Small intestine (tissue), 7 donors: ENCODE measurements at regions not wholly inside any gene's neighbourhood (a gene's known extent, or its start where the extent isn't known, plus 50 kb on each side); places are given as distances from the start of the nearest gene placed in this dataset.

Experiments used
- DNase-seq, 2 donors: peaks; one replicate each; pipeline versions ENCODE4 v3.0.0 to v3.0.0-alpha.2; 2013
- FAIRE-seq: peaks from 2 replicates; lab custom pipeline; 2012; peaks lifted over from hg19 to GRCh38; lab: Jason Lieb, UNC
- H3K27ac ChIP-seq, 3 donors: one replicate each; pipeline ENCODE4 v1.5.1; 2013; ENCODE audit warnings: low read length in 2 of 3, mild to moderate bottlenecking in 2 of 3, control low read depth in 1 of 3, inconsistent platforms in 1 of 3, low read depth in 1 of 3, moderate library complexity in 1 of 3
- H3K27me3 ChIP-seq, 3 donors: one replicate each; pipeline ENCODE4 v1.6.1; 2013; ENCODE audit warnings: low read length in 3 of 3, inconsistent platforms in 1 of 3; ENCODE audit not compliant: control insufficient read depth in 3 of 3, insufficient read depth in 3 of 3
- H3K36me3 ChIP-seq, 3 donors: one replicate each; pipeline ENCODE4 v1.6.1; 2013; ENCODE audit warnings: low read length in 3 of 3, inconsistent platforms in 1 of 3, low read depth in 1 of 3, mild to moderate bottlenecking in 1 of 3, moderate library complexity in 1 of 3; ENCODE audit not compliant: control insufficient read depth in 3 of 3, insufficient read depth in 2 of 3
- H3K4me1 ChIP-seq, 3 donors: one replicate each; pipeline ENCODE4 v1.6.1; 2013; ENCODE audit warnings: low read length in 2 of 3, inconsistent platforms in 1 of 3, low read depth in 1 of 3, mild to moderate bottlenecking in 1 of 3, moderate library complexity in 1 of 3; ENCODE audit not compliant: control insufficient read depth in 3 of 3, insufficient read depth in 2 of 3
- H3K4me3 ChIP-seq, 3 donors: one replicate each; pipeline ENCODE4 v1.5.1; 2013; ENCODE audit warnings: low read length in 3 of 3, control low read depth in 1 of 3, inconsistent platforms in 1 of 3, low read depth in 1 of 3, mild to moderate bottlenecking in 1 of 3, moderate library complexity in 1 of 3
- H3K9me3 ChIP-seq, 2 donors: one replicate each; pipeline ENCODE4 v1.6.1; 2013; ENCODE audit warnings: low read depth in 1 of 2, low read length in 1 of 2; ENCODE audit not compliant: control insufficient read depth in 2 of 2, insufficient read depth in 1 of 2
- WGBS, 3 donors: extraction: QIAGEN DNeasy Blood & Tissue Kit; methylation state at CpG; one replicate each; pipeline ENCODE4 v1.1.7; 2013; 5-methylcytosine and 5-hydroxymethylcytosine counted together
- donor health status: healthy with polysubstance abuse.
- donor health status: control.
- donor health status: control.
- donor health status: Bipolar disorder and iron deficiency.
- donor health status: healthy.

DNA sequence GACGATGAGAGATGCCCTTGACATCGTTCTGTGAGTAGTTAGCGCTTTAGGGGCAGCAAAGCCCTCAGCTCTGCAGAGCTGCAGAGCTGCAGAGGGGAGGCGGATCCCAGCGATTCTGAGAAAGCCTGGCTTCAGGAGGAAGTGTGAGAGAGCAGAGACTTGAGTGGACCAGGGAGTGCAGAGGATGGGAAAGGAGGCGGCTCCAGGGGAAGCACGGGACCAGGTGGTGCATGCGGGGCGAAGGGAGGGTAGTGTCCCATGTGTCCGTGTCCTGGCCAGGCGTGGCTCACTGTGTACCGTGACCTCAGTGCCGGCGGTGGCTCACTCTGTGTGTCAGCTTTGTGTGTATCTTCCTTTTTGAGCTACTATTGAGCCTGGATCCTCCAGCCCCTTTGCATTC, 250.8 kb upstream of the PITRM1 start:
- no peaks in the 10 kb centered on the region for H3K9me3 ChIP-seq
- H3K4me3 ChIP-seq, result no peak overlapping the region
- FAIRE-seq, result no peak
- no peak overlapping the region for H3K27ac ChIP-seq
- no peaks in the 10 kb centered on the region for H3K36me3 ChIP-seq
- no peaks in the 10 kb centered on the region for H3K27me3 ChIP-seq
- no peak for DNase-seq
- 84 to 92% (median 87%) methylated on average over 14 of the region's 14 CpGs for WGBS, 3 donors
- H3K4me1 ChIP-seq, result peaks cover 0 to 11% (median 4%) of the 10 kb centered on the region in 3 donors

DNA sequence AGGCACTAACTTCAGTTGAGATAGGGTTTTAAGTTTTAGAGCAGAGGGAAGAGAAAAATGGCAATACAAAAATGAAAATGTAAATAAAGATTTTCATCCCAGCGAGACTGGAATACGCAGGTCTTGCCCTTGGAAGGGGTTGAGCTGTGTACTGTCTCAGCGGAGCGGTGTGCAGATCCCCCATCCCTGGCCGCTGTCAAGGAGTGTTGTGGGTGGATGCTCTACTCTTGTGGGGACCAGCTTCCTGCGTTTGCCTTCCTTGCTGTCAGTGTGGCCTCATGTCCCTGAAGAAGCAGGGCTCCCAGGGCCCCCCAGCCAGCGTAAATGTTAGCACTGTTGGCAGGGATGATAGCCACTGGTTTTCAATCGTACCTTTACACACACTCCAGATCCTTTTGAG, 249.7 kb upstream of the PITRM1 start:
- no peak for DNase-seq
- WGBS, 3 donors, result 78 to 83% (median 78%) methylated on average over 8 of the region's 8 CpGs
- Histone ChIP-seq H3K4me1 (peaks cover 0 to 11% (median 4%) of the 10 kb centered on the region in 3 donors), H3K4me3 (no peak overlapping the region), H3K9me3 (no peaks in the 10 kb centered on the region), H3K27me3 (no peaks in the 10 kb centered on the region), H3K27ac (no peak overlapping the region), H3K36me3 (no peaks in the 10 kb centered on the region)
- FAIRE-seq, result no peak

- WGBS, 3 donors, result 61 to 70% (median 63%) methylated on average over 16 of the region's 16 CpGs
- no peak for FAIRE-seq
- H3K9me3 ChIP-seq, result no peaks in the 10 kb centered on the region
- no peaks in the 10 kb centered on the region for H3K36me3 ChIP-seq
- no peak for DNase-seq
- H3K27ac ChIP-seq, result no peak overlapping the region
- no peak overlapping the region for H3K4me3 ChIP-seq
- peaks cover 0 to 10% (median 4%) of the 10 kb centered on the region in 3 donors for H3K4me1 ChIP-seq
- H3K27me3 ChIP-seq, result no peaks in the 10 kb centered on the region
Measured at GRCh38 chr10:3421537-3422257, 249.1 kb upstream of the PITRM1 start.

GRCh38 chr10:3420527-3421469, 248.2 kb upstream of the PITRM1 start:
- Histone ChIP-seq H3K27ac (no peak overlapping the region), H3K36me3 (no peaks in the 10 kb centered on the region), H3K9me3 (no peaks in the 10 kb centered on the region), H3K4me3 (no peak overlapping the region), H3K27me3 (no peaks in the 10 kb centered on the region), H3K4me1 (peaks cover 0 to 1% (median 0%) of the 10 kb centered on the region in 3 donors)
- DNase-seq, result no peak
- 89 to 93% (median 91%) methylated on average over 17 to 18 of the region's 18 CpGs for WGBS, 3 donors
- FAIRE-seq, result no peak

GRCh38 chr10:3419719-3420495, 247.3 kb upstream of the PITRM1 start:
- H3K27me3 ChIP-seq, result no peaks in the 10 kb centered on the region
- H3K4me3 ChIP-seq, result no peak overlapping the region
- 65 to 77% (median 68%) methylated on average over 11 to 12 of the region's 12 CpGs for WGBS, 3 donors
- no peak for FAIRE-seq
- H3K4me1 ChIP-seq, result no peaks in the 10 kb centered on the region
- no peak overlapping the region for H3K27ac ChIP-seq
- H3K36me3 ChIP-seq, result no peaks in the 10 kb centered on the region
- no peak for DNase-seq
- H3K9me3 ChIP-seq, result no peaks in the 10 kb centered on the region

- H3K36me3 ChIP-seq, result no peaks in the 10 kb centered on the region
- H3K27ac ChIP-seq, result no peak overlapping the region
- H3K9me3 ChIP-seq, result no peaks in the 10 kb centered on the region
- no peaks in the 10 kb centered on the region for H3K4me1 ChIP-seq
- H3K27me3 ChIP-seq, result no peaks in the 10 kb centered on the region
- DNase-seq (no peak), FAIRE-seq (no peak)
- 78 to 86% (median 81%) methylated on average over 12 of the region's 12 CpGs for WGBS, 3 donors
- H3K4me3 ChIP-seq, result no peak overlapping the region
Measured at GRCh38 chr10:3418926-3419325, 246.3 kb upstream of the PITRM1 start.

GRCh38 chr10:3418041-3418754, 245.6 kb upstream of the PITRM1 start:
- Histone ChIP-seq H3K27ac (no peak overlapping the region), H3K9me3 (no peaks in the 10 kb centered on the region), H3K27me3 (no peaks in the 10 kb centered on the region), H3K4me3 (no peak overlapping the region), H3K36me3 (no peaks in the 10 kb centered on the region), H3K4me1 (no peaks in the 10 kb centered on the region)
- WGBS, 3 donors, result 70 to 77% (median 75%) methylated on average over 13 of the region's 13 CpGs
- DNase-seq (no peak), FAIRE-seq (no peak)
